ENCODE measurements at regions not wholly inside any gene's neighbourhood (a gene's known extent, or its start where the extent isn't known, plus 50 kb on each side); places are given as distances from the start of the nearest gene placed in this dataset.

GRCh38 chr2:200751786-200752185, 59.9 kb upstream of the BZW1 start:
- H3K4me1 ChIP-seq (ENCODE audit: control insufficient read depth, extremely low read depth, insufficient read depth, low read length) = peaks cover 37% of the 10 kb centered on the region
- no peaks in the 10 kb centered on the region for H4K20me1 ChIP-seq (ENCODE audit: control insufficient read depth, extremely low read depth, insufficient read depth, low read length)
- H3K9me3 ChIP-seq (ENCODE audit: control insufficient read depth, low read depth, low read length) = no peaks in the 10 kb centered on the region
- no peak overlapping the region for H3K4me3 ChIP-seq (ENCODE audit: control insufficient read depth in 2 of 3, extremely low read depth in 1 of 3, insufficient read depth in 2 of 3, low read depth in 1 of 3, low read length in 3 of 3)
- dilution Hi-C loops (cut with MboI; ENCODE audit: extremely low pct_ligation_motif_present, low sequenced_read_pairs) = no loop called here
- FAIRE-seq = peak; percentile 34
- no peaks in the 10 kb centered on the region for H3K79me2 ChIP-seq (ENCODE audit: control insufficient read depth, insufficient read depth, low read length)
- H2AFZ ChIP-seq (ENCODE audit: control insufficient read depth, low read length) = peak overlapping the region; percentile 52
- H3K9me1 ChIP-seq (ENCODE audit: control insufficient read depth, extremely low read depth, insufficient read depth, low read length) = no peaks in the 10 kb centered on the region
- peak overlapping the region; percentile 6 for H3K4me2 ChIP-seq (ENCODE audit: control insufficient read depth, extremely low read depth, insufficient read depth, low read depth, low read length)
- no peak overlapping the region for H3K27ac ChIP-seq (ENCODE audit: control insufficient read depth, insufficient read depth, low read length)
- TF ChIP-seq CTCF (optimal IDR thresholded peaks at IDR 0.05 in 1 of 3, IDR thresholded peaks at IDR 0.05 in 1 of 3, conservative IDR thresholded peaks at IDR 0.05 in 1 of 3; ENCODE audit: extremely low read depth in 1 of 3, insufficient read depth in 2 of 3, low read length in 3 of 3) = no peak
- no peak for TF ChIP-seq EZH2 (IDR thresholded peaks at IDR 0.05; ENCODE audit: low read length)
- no peak overlapping the region for H3K9ac ChIP-seq (ENCODE audit: control insufficient read depth, extremely low read depth, insufficient read depth, low read length)
- no peak for DNase-seq (ENCODE audit: low read depth, low spot score)
- no peaks in the 10 kb centered on the region for H3K27me3 ChIP-seq (ENCODE audit: control insufficient read depth, extremely low read depth, insufficient read depth, low read length)
- H3K36me3 ChIP-seq (ENCODE audit: control insufficient read depth in 2 of 2, extremely low read depth in 1 of 2, insufficient read depth in 2 of 2, low read length in 2 of 2) = no peaks in the 10 kb centered on the region

- Histone ChIP-seq H3K4me2 (ENCODE audit: control insufficient read depth, extremely low read depth, insufficient read depth, low read depth, low read length) (no peak overlapping the region), H3K36me3 (ENCODE audit: control insufficient read depth in 2 of 2, extremely low read depth in 1 of 2, insufficient read depth in 2 of 2, low read length in 2 of 2) (no peaks in the 10 kb centered on the region), H4K20me1 (ENCODE audit: control insufficient read depth, extremely low read depth, insufficient read depth, low read length) (no peaks in the 10 kb centered on the region), H2AFZ (ENCODE audit: control insufficient read depth, low read length) (no peak overlapping the region), H3K9ac (ENCODE audit: control insufficient read depth, extremely low read depth, insufficient read depth, low read length) (no peak overlapping the region), H3K9me3 (ENCODE audit: control insufficient read depth, low read depth, low read length) (no peaks in the 10 kb centered on the region), H3K4me3 (ENCODE audit: control insufficient read depth in 2 of 3, extremely low read depth in 1 of 3, insufficient read depth in 2 of 3, low read depth in 1 of 3, low read length in 3 of 3) (no peak overlapping the region), H3K79me2 (ENCODE audit: control insufficient read depth, insufficient read depth, low read length) (no peaks in the 10 kb centered on the region), H3K4me1 (ENCODE audit: control insufficient read depth, extremely low read depth, insufficient read depth, low read length) (peaks cover 42% of the 10 kb centered on the region), H3K27ac (ENCODE audit: control insufficient read depth, insufficient read depth, low read length) (no peak overlapping the region), H3K27me3 (ENCODE audit: control insufficient read depth, extremely low read depth, insufficient read depth, low read length) (no peaks in the 10 kb centered on the region), H3K9me1 (ENCODE audit: control insufficient read depth, extremely low read depth, insufficient read depth, low read length) (no peaks in the 10 kb centered on the region)
- FAIRE-seq (no peak), DNase-seq (ENCODE audit: low read depth, low spot score) (no peak)
- dilution Hi-C loops (cut with MboI; ENCODE audit: extremely low pct_ligation_motif_present, low sequenced_read_pairs) = no loop called here
- TF ChIP-seq CTCF (optimal IDR thresholded peaks at IDR 0.05 in 1 of 3, IDR thresholded peaks at IDR 0.05 in 1 of 3, conservative IDR thresholded peaks at IDR 0.05 in 1 of 3; ENCODE audit: extremely low read depth in 1 of 3, insufficient read depth in 2 of 3, low read length in 3 of 3) = no peak
- TF ChIP-seq EZH2 (IDR thresholded peaks at IDR 0.05; ENCODE audit: low read length) = no peak
These were observed 59.4 kb upstream of the BZW1 start for GRCh38 chr2:200752332-200752731.

Data from keratinocyte (primary cell).